Stimulated activated naive CD8-positive, alpha-beta T cell treated with anti-CD3 and anti-CD28 coated beads, Interleukin-15, amount 100 ng/mL, for 72 hours (primary cell): ENCODE measurements at regions not wholly inside any gene's neighbourhood (a gene's known extent, or its start where the extent isn't known, plus 50 kb on each side); places are given as distances from the start of the nearest gene placed in this dataset.
A peak's percentile ranks its signal among the peaks of the same experiment; 100 is the strongest.
"Not testable (repeated sequence)": the region's sequence is repeated elsewhere in the genome, so short reads cannot be mapped to it uniquely, and the experiment has no call there.

Source experiments
- ATAC-seq: fragments of 150-1000 bp; cut with Tn5 transposase; 2 replicates; pipeline ENCODE4 v1.10.0; 2021; ENCODE audit warnings: mild to moderate bottlenecking, moderate library complexity
- DNase-seq, 2 donors: peaks; one replicate each; pipeline ENCODE4 v3.0.0; 2021 to 2022
- H3K27ac Mint-ChIP-seq, 2 donors: one replicate each; pipeline ENCODE4 v1.8.0; 2022; ENCODE audit warnings: mild to moderate bottlenecking in 2 of 2, mixed read lengths in 2 of 2, moderate library complexity in 2 of 2
- H3K27me3 Mint-ChIP-seq: one replicate; pipeline ENCODE4 v1.8.0; 2022; ENCODE audit warnings: mixed read lengths
- H3K4me1 Mint-ChIP-seq: one replicate; pipeline ENCODE4 v1.8.0; 2022; ENCODE audit warnings: mild to moderate bottlenecking, mixed read lengths
- H3K4me3 Mint-ChIP-seq, 2 donors: one replicate each; pipeline ENCODE4 v1.8.0; 2022; ENCODE audit warnings: mild to moderate bottlenecking in 2 of 2, mixed read lengths in 2 of 2, moderate library complexity in 1 of 2
- H3K9me3 Mint-ChIP-seq, 2 donors: one replicate each; pipeline ENCODE4 v1.8.0; 2022; ENCODE audit warnings: mixed read lengths in 2 of 2

DNA sequence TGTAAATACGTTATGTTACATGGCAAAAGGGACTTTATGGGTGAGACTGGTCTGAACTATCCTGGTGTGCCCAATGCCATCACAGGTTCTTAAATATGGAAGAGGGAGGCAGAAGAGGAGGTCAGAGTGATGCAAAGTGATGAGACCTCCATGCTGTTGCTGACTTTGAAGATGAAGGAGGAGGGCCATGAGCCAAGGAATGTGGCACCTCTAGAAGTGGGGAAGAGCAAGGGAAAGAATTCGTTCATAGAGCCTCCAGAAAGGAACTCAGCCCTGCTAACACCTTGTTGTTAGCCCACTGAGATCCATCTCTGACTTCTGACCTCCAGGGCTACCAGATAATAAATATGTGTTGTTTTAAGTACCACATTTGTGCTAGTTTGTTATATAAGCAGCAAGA lies 462.0 kb downstream of the RPS6KC1 start:
- no peak for ATAC-seq
- H3K9me3 Mint-ChIP-seq: no peaks in the 10 kb centered on the region

DNA sequence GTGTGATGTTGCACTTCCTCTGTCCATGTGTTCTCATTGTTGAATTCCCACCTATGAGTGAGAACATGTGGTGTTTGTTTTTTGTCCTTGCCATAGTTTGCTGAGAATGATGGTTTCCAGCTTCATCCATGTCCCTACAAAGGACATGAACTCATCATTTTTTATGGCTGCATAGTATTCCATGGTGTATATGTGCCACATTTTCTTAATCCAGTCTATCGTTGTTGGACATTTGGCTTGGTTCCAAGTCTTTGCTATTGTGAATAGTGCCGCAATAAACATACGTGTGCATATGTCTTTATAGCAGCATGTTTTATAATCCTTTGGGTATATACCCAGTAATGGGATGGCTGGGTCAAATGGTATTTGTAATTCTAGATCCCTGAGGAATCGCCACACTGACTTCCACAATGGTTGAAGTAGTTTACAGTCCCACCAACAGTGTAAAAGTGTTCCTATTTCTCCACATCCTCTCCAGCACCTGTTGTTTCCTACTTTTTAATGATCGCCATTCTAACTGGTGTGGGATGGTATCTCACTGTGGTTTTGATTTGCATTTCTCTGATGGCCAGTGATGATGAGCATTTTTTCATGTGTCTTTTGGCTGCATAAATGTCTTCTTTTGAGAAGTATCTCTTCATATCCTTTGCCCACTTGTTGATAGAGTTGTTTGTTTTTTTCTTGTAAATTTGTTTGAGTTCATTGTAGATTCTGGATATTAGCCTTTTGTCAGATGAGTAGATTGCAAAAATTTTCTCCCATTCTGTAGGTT lies 463.6 kb downstream of the RPS6KC1 start:
- H3K9me3 Mint-ChIP-seq, DNase-seq, H3K4me3 Mint-ChIP-seq, H3K4me1 Mint-ChIP-seq, ATAC-seq, H3K27ac Mint-ChIP-seq: not testable (repeated sequence)
- H3K27me3 Mint-ChIP-seq: peaks cover 16% of the 10 kb centered on the region

More for the DNA sequence above, 462.0 kb downstream of the RPS6KC1 start:
- H3K4me1 Mint-ChIP-seq: no peaks in the 10 kb centered on the region
- H3K4me3 Mint-ChIP-seq: no peak overlapping the region
- DNase-seq: no peak
- peaks cover 24% of the 10 kb centered on the region for H3K27me3 Mint-ChIP-seq
- H3K27ac Mint-ChIP-seq: no peak overlapping the region

GRCh38 chr1:213519098-213519497 lies 468.1 kb downstream of the RPS6KC1 start:
- ATAC-seq: no peak
- DNase-seq: no peak
- Mint-ChIP-seq H3K27ac (no peak overlapping the region), H3K4me1 (no peaks in the 10 kb centered on the region), H3K27me3 (peaks cover 8% of the 10 kb centered on the region), H3K9me3 (peaks cover 6 to 9% of the 10 kb centered on the region in 2 donors), H3K4me3 (no peak overlapping the region)

DNA sequence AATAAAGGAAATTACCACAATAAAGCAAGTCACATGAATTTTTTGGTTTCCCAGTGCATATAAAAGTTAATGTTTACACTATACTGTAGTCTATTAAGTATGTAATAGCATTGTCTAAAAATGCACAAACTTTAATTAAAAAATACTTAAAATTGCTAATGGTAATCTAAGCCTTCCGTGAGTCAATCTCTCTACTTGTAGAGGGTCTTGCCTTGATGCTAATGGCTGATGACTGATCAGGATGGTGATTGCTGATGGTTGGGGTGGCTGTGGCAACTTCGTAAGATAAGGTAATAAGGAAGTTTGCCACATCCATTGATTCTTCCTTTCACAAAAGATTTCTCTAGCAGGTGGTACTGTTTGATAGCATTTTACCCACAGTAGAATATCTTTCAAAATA lies 466.6 kb upstream of the PROX1 start:
- Mint-ChIP-seq H3K4me3 (no peak overlapping the region), H3K9me3 (peaks cover 6 to 9% of the 10 kb centered on the region in 2 donors), H3K4me1 (no peaks in the 10 kb centered on the region), H3K27me3 (peaks cover 8% of the 10 kb centered on the region), H3K27ac (no peak overlapping the region)
- DNase-seq: no peak
- no peak for ATAC-seq

- DNase-seq (no peak), ATAC-seq (no peak)
- Mint-ChIP-seq H3K27me3 (peaks cover 8% of the 10 kb centered on the region), H3K4me1 (no peaks in the 10 kb centered on the region), H3K27ac (no peak overlapping the region), H3K4me3 (no peak overlapping the region), H3K9me3 (peaks cover 6 to 9% of the 10 kb centered on the region in 2 donors)
These were observed 463.9 kb upstream of the PROX1 start for GRCh38 chr1:213523781-213524398.

DNA sequence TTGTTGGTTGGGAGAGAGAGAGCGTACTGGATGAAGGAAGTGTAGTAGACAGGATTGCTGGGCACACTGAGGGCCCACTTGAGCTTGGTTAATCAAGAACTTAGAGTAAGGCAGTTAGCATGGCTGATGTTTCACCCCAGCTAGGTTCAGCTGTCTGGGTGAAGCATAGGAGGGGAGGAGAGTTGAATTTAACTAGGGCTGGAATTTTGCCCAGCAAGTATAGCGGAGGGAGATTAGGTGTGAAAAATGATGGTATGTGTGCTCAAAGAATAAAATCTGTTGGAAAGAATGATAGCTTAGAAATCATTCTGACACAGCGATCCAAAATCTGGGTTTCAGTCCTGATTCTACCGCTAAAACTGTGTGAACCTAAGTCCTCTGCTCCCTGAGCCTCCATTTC lies 461.5 kb upstream of the PROX1 start:
- no peak for ATAC-seq
- H3K27ac Mint-ChIP-seq: no peak overlapping the region
- H3K4me1 Mint-ChIP-seq: no peaks in the 10 kb centered on the region
- DNase-seq: no peak
- no peak overlapping the region for H3K4me3 Mint-ChIP-seq
- peaks cover 0 to 6% of the 10 kb centered on the region in 2 donors for H3K9me3 Mint-ChIP-seq
- no peaks in the 10 kb centered on the region for H3K27me3 Mint-ChIP-seq

DNA sequence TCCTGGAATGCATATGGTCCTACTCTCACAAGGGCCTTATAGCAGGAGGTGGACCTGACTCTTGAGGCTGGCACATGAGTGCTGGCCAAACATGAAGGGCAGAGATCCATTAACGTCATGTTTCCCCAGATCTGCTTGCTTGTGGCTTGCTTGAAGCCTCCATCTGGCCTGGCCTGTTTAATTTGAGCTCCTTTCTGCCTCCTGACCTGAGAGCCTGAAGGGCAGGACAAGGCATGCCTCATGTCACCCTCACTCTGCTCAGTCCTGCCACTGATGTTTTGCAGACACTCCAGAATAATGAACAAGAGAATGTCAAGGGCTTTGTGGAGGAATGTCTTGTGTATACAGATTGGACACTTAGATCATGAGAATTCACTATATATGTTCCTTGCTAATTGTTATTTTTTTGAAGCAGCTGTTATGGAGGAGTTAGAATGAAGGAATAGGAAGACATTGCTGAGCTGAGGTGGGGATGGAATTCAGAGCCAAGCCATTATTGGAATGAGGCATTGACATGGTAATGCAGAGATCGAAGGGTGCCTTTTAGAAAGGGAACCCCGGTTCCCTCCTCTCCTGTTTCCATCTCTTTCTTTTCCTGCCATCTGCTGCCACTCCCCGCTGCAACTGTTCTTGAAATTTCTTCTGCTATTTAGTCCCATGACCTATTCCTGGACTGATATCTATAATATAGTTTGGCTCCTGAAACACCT lies 457.0 kb upstream of the PROX1 start:
- H3K27ac Mint-ChIP-seq: no peak overlapping the region
- no peak for ATAC-seq

DNA sequence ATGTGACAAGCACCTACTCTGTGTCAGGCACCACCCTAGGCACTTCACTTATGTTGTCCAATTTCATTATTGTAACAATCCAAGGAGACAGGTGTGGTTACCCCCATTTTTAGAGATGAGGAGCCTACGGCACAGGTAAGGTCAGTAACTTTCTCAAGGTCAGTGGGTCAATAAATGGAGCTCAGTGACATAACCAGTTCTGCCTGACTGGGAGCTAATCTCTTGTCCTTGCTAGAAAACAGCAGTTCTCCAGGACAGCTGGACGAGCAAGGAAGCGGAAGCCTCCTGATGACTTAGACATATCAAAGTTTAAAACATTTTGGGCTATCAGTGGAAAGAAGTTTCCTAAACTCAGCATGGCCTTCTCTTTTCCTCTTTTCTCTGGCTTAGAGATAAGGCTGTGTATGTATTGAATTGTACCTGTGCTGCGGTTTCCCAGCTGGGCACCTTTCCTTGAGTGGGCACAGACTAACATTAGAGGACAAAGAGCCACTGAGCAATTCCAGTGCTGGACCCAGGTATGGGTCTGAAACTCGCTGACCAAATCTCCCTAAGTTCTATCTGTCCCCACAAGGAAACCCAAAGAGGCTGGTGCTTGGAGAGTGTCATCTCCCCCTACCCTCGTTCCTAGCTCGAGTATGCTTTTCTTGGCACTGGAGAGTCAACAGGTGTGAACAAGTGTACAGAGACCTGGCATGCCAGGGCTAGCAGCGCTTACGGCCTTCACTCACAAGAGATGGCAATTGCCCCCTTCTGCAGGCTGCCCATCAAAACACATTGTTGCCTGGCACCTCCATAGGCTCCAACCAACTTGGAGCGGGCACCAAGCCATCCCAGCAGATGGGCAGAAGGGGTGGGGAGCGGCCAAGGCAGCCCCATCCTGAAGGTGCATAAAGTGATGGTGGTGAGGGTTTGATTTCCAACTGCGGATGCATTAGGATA lies 456.1 kb upstream of the PROX1 start:
- no peak for DNase-seq

More for the DNA sequence above, 457.0 kb upstream of the PROX1 start:
- H3K4me1 Mint-ChIP-seq: no peaks in the 10 kb centered on the region
- H3K9me3 Mint-ChIP-seq: no peaks in the 10 kb centered on the region
- H3K27me3 Mint-ChIP-seq: no peaks in the 10 kb centered on the region
- H3K4me3 Mint-ChIP-seq: no peak overlapping the region
- DNase-seq: no peak

GRCh38 chr1:213533125-213533524 lies 454.6 kb upstream of the PROX1 start:
- Mint-ChIP-seq H3K9me3 (no peaks in the 10 kb centered on the region), H3K27ac (peak overlapping the region in 1 of 2 donors; percentile 29), H3K27me3 (no peaks in the 10 kb centered on the region), H3K4me3 (no peak overlapping the region), H3K4me1 (no peaks in the 10 kb centered on the region)
- ATAC-seq: no peak
- DNase-seq: no peak

More for the DNA sequence above, 456.1 kb upstream of the PROX1 start:
- ATAC-seq: no peak
- no peak overlapping the region for H3K4me3 Mint-ChIP-seq
- H3K27ac Mint-ChIP-seq: no peak overlapping the region
- no peaks in the 10 kb centered on the region for H3K9me3 Mint-ChIP-seq
- H3K4me1 Mint-ChIP-seq: no peaks in the 10 kb centered on the region
- no peaks in the 10 kb centered on the region for H3K27me3 Mint-ChIP-seq

- Mint-ChIP-seq H3K4me3 (no peak overlapping the region), H3K9me3 (no peaks in the 10 kb centered on the region), H3K4me1 (no peaks in the 10 kb centered on the region), H3K27me3 (no peaks in the 10 kb centered on the region), H3K27ac (no peak overlapping the region)
- no peak for ATAC-seq
- no peak for DNase-seq
These were observed 452.1 kb upstream of the PROX1 start for GRCh38 chr1:213535679-213536078.

DNA sequence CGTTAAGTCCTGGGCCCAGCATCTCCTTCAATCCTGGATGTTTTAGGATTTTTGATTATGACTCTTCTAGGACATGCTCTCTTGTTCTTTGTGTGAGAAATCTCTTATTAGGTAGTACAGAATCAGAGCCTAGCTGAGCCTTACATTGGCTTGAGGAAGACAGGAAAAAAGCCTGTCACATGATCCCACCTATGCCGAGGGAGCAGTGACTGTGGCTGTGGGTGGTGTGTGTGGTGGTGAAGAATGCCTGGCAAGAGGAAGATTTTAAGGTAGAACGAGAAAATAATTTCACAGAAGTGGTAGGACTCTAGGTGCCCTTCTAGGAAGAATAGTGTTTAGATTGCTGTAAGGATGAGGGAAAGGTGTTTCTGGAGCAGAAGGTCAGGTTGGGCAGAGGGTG lies 449.5 kb upstream of the PROX1 start:
- Mint-ChIP-seq H3K4me3 (no peak overlapping the region), H3K27me3 (no peaks in the 10 kb centered on the region), H3K4me1 (no peaks in the 10 kb centered on the region), H3K9me3 (no peaks in the 10 kb centered on the region), H3K27ac (no peak overlapping the region)
- DNase-seq (no peak), ATAC-seq (no peak)

GRCh38 chr1:213539464-213539863 lies 448.3 kb upstream of the PROX1 start:
- Mint-ChIP-seq H3K9me3 (no peaks in the 10 kb centered on the region), H3K4me3 (no peak overlapping the region), H3K4me1 (no peaks in the 10 kb centered on the region), H3K27ac (no peak overlapping the region), H3K27me3 (no peaks in the 10 kb centered on the region)
- ATAC-seq: no peak
- no peak for DNase-seq

- ATAC-seq: no peak
- no peak overlapping the region for H3K27ac Mint-ChIP-seq
These were observed 446.1 kb upstream of the PROX1 start for GRCh38 chr1:213541641-213542040.

GRCh38 chr1:213545181-213545580 lies 442.6 kb upstream of the PROX1 start:
- H3K9me3 Mint-ChIP-seq, ATAC-seq, H3K4me1 Mint-ChIP-seq, DNase-seq, H3K27me3 Mint-ChIP-seq, H3K4me3 Mint-ChIP-seq, H3K27ac Mint-ChIP-seq: not testable (repeated sequence)

More at GRCh38 chr1:213541641-213542040, 446.1 kb upstream of the PROX1 start:
- H3K9me3 Mint-ChIP-seq: no peaks in the 10 kb centered on the region
- H3K27me3 Mint-ChIP-seq: no peaks in the 10 kb centered on the region
- no peak overlapping the region for H3K4me3 Mint-ChIP-seq
- DNase-seq: no peak
- H3K4me1 Mint-ChIP-seq: no peaks in the 10 kb centered on the region

DNA sequence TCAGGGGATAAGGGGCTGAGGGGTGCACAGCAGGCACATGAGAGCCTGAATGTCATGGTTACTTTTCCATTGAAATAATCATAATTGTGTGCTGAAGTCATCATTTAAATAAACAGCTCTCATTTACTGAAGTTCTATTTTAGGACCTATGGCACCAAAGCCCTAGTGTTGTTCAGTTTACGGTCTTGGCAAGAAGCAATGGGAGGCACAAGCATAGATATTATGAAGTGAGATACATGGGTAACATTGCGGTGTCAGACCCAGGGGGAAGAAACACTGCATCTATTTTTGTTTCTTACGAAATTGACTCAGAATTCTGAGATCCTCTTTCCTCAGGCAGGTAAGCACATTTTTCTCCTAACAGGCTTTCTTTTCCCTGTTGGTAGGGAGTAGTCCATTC lies 437.8 kb upstream of the PROX1 start:
- DNase-seq (no peak), ATAC-seq (no peak)
- no peak overlapping the region for H3K4me3 Mint-ChIP-seq
- H3K4me1 Mint-ChIP-seq: no peaks in the 10 kb centered on the region
- no peaks in the 10 kb centered on the region for H3K9me3 Mint-ChIP-seq
- H3K27ac Mint-ChIP-seq: no peak overlapping the region
- no peaks in the 10 kb centered on the region for H3K27me3 Mint-ChIP-seq
